Calu3 (cell line): ENCODE measurements at regions not wholly inside any gene's neighbourhood (a gene's known extent, or its start where the extent isn't known, plus 50 kb on each side); places are given as distances from the start of the nearest gene placed in this dataset.
"Not testable (repeated sequence)": the region's sequence is repeated elsewhere in the genome, so short reads cannot be mapped to it uniquely, and the experiment has no call there.

Experiments used
- BruUV-seq: library from RNA; stranded (reverse); fragments of 400-500 nt; replicated peaks from 2 replicates; lab custom pipeline; 2021; lab: Mats Ljungman, UMichigan
- CTCF ChIA-PET: fragments of 300-600 bp; sonication (Branson Sonifier 250); formaldehyde crosslinking; loops from one replicate; lab custom pipeline; 2022; ENCODE audit warnings: antibody characterized with exemption; lab: Charles Lee
- DNase-seq: peaks from one replicate; pipeline ENCODE4 v3.0.0; 2022
- H3K27ac Mint-ChIP-seq: one replicate; pipeline ENCODE4 v1.8.0; 2022; ENCODE audit warnings: mixed read lengths; ENCODE audit not compliant: unreplicated experiment
- H3K27me3 Mint-ChIP-seq: one replicate; pipeline ENCODE4 v1.8.0; 2022; ENCODE audit warnings: mixed read lengths; ENCODE audit not compliant: unreplicated experiment
- H3K36me3 Mint-ChIP-seq: one replicate; pipeline ENCODE4 v1.8.0; 2022; ENCODE audit warnings: mild to moderate bottlenecking, moderate library complexity, mixed read lengths; ENCODE audit not compliant: insufficient read depth, unreplicated experiment
- H3K4me1 Mint-ChIP-seq: one replicate; pipeline ENCODE4 v1.8.0; 2022; ENCODE audit warnings: mild to moderate bottlenecking, low read depth, mixed read lengths; ENCODE audit not compliant: unreplicated experiment
- H3K4me3 Mint-ChIP-seq: one replicate; pipeline ENCODE4 v1.8.0; 2022; ENCODE audit warnings: mild to moderate bottlenecking, low read depth, moderate library complexity, mixed read lengths; ENCODE audit not compliant: unreplicated experiment
- H3K9me3 Mint-ChIP-seq: one replicate; pipeline ENCODE4 v1.8.0; 2022; ENCODE audit warnings: low read depth, mixed read lengths; ENCODE audit not compliant: unreplicated experiment
- intact Hi-C: fragments of 100-400 bp; cut with micrococcal nuclease; formaldehyde crosslinking; loops from one replicate; pipeline ENCODE4 v1.10.0; 2022; ENCODE audit not compliant: unreplicated experiment
- TF ChIP-seq, protein P1 (sequence below): fragments of 200-600 bp; IDR thresholded peaks from one replicate; pipeline ENCODE4 v1.8.0; 2022; ENCODE audit warnings: antibody characterized with exemption; ENCODE audit not compliant: unreplicated experiment

DNA sequence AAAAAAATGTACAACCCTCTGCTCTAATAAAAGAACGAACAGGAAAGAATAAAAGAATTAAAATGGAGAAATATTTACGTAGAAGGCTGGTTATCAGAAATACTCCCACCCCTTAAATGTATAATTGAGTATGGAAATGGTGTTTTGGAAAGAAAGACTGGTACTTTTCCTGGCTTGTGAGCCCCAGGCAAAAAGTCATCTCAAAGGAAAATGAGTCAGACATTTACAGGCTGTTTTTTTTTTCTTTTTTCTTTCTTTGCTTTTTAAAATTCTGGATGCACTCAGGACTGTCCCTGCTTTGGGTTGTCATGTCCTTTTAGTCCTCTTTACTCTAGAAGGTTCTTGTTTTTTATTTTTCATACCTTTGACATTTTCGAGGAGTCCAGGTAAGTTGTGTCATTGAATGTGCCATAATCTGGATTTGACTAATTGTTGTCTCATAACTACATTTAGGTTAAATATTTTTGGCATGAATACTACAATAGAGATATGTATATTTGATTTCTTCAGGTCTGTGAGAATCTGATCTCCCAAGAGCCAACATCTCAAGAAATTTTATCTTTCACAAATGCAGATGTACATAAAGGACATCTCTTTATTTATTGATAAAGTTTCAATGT is 313.0 kb upstream of the GLI3 start:
- CTCF ChIA-PET = no interaction called here
- DNase-seq = no peak
- H3K4me1 Mint-ChIP-seq = no peaks in the 10 kb centered on the region
- TF ChIP-seq, protein P1, sequence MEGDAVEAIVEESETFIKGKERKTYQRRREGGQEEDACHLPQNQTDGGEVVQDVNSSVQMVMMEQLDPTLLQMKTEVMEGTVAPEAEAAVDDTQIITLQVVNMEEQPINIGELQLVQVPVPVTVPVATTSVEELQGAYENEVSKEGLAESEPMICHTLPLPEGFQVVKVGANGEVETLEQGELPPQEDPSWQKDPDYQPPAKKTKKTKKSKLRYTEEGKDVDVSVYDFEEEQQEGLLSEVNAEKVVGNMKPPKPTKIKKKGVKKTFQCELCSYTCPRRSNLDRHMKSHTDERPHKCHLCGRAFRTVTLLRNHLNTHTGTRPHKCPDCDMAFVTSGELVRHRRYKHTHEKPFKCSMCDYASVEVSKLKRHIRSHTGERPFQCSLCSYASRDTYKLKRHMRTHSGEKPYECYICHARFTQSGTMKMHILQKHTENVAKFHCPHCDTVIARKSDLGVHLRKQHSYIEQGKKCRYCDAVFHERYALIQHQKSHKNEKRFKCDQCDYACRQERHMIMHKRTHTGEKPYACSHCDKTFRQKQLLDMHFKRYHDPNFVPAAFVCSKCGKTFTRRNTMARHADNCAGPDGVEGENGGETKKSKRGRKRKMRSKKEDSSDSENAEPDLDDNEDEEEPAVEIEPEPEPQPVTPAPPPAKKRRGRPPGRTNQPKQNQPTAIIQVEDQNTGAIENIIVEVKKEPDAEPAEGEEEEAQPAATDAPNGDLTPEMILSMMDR = no peak
- no peaks in the 10 kb centered on the region for H3K36me3 Mint-ChIP-seq
- H3K9me3 Mint-ChIP-seq = peaks cover 18% of the 10 kb centered on the region
- intact Hi-C loops = no loop called here
- H3K27ac Mint-ChIP-seq = no peak overlapping the region
- no peak overlapping the region for H3K4me3 Mint-ChIP-seq
- no peaks in the 10 kb centered on the region for H3K27me3 Mint-ChIP-seq
- no TSS peak for BruUV-seq

DNA sequence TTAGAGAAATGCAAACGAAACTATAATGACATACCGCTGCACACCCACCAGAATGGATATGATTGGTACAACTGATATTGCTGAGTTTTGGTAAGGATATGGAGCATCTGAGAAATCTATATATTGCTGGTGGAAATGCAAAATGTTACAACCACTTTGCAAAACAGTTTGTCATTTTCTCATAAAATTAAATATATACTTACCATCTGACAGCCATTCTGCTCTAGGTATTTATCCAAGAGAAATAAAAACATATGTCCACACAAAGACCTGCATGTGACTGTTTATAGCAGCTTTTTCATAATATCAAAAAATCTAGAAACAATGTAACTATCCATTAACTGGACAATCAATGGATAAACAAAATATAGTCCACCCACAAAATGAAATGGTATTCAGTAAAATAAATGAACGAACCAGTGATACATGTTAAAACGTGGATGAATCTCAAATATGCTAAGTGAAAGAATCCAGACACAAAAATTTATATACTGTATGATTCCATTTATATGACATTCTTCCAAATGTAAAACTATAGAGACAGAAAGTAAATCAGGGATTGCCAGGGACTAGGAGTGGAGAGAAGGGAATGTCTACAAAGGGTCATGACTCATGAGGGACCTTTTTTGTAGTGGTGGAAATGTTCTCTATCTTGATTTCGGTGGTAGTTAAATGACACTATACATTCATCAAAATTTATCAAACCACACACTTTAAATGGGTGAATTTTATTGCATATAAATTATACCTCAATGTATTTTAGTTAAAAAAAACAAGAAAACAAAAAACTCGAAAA is 312.0 kb upstream of the GLI3 start:
- DNase-seq = no peak
- Mint-ChIP-seq H3K4me3 (no peak overlapping the region), H3K36me3 (no peaks in the 10 kb centered on the region), H3K9me3 (peaks cover 19% of the 10 kb centered on the region), H3K27ac (no peak overlapping the region), H3K27me3 (no peaks in the 10 kb centered on the region), H3K4me1 (no peaks in the 10 kb centered on the region)
- CTCF ChIA-PET = no interaction called here
- TF ChIP-seq, protein P1 = no peak
- BruUV-seq = no TSS peak
- intact Hi-C loops = no loop called here

DNA sequence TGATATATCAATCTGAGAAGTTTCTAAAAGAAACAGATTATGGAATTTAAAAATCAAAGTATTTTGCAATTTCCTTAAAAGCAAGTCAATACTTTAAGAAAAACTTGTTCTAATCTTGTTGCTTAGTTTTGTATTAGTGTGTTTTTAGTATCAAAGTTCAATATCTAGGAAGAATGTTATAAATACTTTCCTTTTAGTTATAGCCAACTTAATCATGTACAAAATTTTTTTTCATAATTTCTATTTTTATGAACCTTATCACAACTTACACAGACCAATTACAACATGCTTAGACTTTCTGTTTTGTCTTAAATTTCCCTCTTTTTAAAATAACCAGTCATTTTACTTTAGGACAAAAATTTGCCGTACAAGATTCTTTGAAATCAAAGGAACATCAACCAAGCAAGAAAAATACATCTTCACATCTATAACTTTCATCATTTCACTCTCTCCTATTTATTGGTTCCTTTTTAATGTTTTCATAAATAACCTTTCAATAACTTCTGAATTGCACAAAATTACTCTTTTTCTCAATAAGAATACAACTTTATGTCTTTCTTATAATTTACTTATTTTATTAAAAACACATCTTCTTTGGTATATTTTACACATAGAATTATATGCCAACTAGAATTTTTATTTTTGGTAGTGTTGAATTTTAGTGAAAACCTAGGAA is 308.2 kb upstream of the GLI3 start:
- H3K4me3 Mint-ChIP-seq = no peak overlapping the region
- H3K27ac Mint-ChIP-seq = no peak overlapping the region
- no peak for DNase-seq
- CTCF ChIA-PET = no interaction called here
- H3K27me3 Mint-ChIP-seq = no peaks in the 10 kb centered on the region
- H3K36me3 Mint-ChIP-seq = no peaks in the 10 kb centered on the region
- H3K4me1 Mint-ChIP-seq = no peaks in the 10 kb centered on the region
- TF ChIP-seq, protein P1 = no peak
- no TSS peak for BruUV-seq
- intact Hi-C loops = no loop called here
- H3K9me3 Mint-ChIP-seq = peaks cover 15% of the 10 kb centered on the region

DNA sequence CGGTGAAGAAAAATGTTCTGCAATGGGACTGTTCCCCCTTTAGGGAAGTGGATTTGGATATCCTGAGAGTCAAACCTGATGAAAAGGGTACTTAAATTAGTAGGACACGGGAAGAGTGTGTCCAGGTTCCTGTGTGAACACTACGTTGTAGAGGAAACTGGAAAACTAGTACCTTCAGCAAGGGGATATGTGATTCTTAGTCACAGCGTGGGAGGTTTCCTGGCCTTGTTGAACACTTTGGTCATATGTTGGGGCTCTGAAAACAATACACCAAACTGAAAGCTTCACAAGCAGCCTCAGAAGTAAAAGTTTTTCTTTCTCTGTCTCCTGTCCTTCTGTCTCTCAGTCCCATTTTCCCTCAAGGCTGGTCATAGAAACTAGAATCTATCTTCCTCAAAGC is 306.9 kb upstream of the GLI3 start:
- BruUV-seq = no TSS peak
- DNase-seq = no peak
- Mint-ChIP-seq H3K4me1 (no peaks in the 10 kb centered on the region), H3K27ac (no peak overlapping the region), H3K36me3 (no peaks in the 10 kb centered on the region), H3K27me3 (no peaks in the 10 kb centered on the region), H3K9me3 (peaks cover 22% of the 10 kb centered on the region), H3K4me3 (no peak overlapping the region)
- TF ChIP-seq, protein P1 = no peak
- CTCF ChIA-PET = interaction anchor here (0.8 kb wide), 1 partner anchor 323 kb away, joined by 3 read pairs; no protein-coding TSS in a partner anchor
- intact Hi-C loops = no loop called here

DNA sequence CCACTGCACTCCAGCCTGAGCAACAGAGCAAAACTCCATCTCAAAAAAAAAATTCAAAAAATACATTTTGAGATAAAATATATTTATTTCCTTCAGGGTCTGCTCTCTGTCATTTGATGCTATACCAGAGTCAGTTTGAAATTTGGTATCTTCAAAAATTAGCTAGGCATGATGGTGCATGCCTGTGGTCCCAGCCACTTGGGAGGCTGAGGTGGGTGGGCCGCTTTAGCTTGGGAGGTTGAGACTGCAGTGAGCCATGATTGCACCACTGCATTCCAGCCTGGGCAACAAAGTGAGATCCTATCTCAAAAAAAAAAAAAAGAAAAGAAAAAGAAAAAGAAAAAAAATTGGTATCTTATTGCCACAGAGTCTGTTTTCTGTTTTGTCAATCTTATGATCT is 305.4 kb upstream of the GLI3 start:
- intact Hi-C loops, DNase-seq, BruUV-seq, H3K4me1 Mint-ChIP-seq, CTCF ChIA-PET, H3K36me3 Mint-ChIP-seq, H3K27ac Mint-ChIP-seq, H3K4me3 Mint-ChIP-seq, H3K27me3 Mint-ChIP-seq: not testable (repeated sequence)
- peaks cover 20% of the 10 kb centered on the region for H3K9me3 Mint-ChIP-seq
